Esophagus muscularis mucosa (tissue), 4 donors: ENCODE measurements at regions not wholly inside any gene's neighbourhood (a gene's known extent, or its start where the extent isn't known, plus 50 kb on each side); places are given as distances from the start of the nearest gene placed in this dataset.

ENCODE experiments used
- EP300 ChIP-seq: sonication (generic); formaldehyde crosslinking; IDR thresholded peaks from one replicate; pipeline ENCODE4 v1.6.1; 2017; ENCODE audit warnings: antibody characterized with exemption
- POLR2A ChIP-seq: fragments of 450-650 bp; IDR thresholded peaks from one replicate; pipeline ENCODE4 v1.6.1; 2017; ENCODE audit warnings: antibody characterized with exemption, moderate library complexity, mild to moderate bottlenecking, low read depth
- POLR2AphosphoS5 ChIP-seq, 2 donors: sonication (generic); formaldehyde crosslinking; IDR thresholded peaks; one replicate each; pipeline ENCODE4 v1.6.1; 2017; ENCODE audit warnings: antibody characterized with exemption in 2 of 2
- TF ChIP-seq, protein P1 (sequence below), 3 experiments: fragments of 200-600 bp in 2 of 3; fragments of 450-650 bp in 1 of 3; sonication (generic) in 2 of 3; IDR thresholded peaks; one replicate each; pipeline ENCODE4 v1.5.1; 2017 to 2019; ENCODE audit warnings: antibody characterized with exemption in 3 of 3, mild to moderate bottlenecking in 2 of 3, moderate library complexity in 1 of 3

DNA sequence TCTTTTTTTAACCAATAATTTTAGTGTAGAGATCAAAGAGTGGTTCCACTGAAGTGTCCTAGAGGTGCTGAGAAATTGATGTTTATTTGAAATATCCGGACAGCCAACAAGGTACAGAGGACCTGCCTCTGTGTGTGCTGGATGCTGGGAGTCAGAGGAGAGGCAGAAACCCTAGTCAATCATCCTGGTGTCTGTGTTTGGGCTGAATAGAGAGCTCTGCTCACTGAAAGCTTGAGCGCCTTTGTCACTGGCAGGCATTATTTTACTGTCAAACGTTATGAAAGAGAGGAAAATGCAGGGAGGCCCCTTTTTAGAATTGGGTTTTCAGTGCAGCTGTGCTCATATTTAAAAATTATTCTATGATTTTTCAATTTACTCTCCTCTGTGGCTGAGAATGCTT, 480.3 kb upstream of the TYRP1 start:
- TF ChIP-seq EP300 (no peak), POLR2A (no peak), POLR2AphosphoS5 (IDR thresholded peaks at IDR 0.05) (no peak)
- TF ChIP-seq, protein P1, sequence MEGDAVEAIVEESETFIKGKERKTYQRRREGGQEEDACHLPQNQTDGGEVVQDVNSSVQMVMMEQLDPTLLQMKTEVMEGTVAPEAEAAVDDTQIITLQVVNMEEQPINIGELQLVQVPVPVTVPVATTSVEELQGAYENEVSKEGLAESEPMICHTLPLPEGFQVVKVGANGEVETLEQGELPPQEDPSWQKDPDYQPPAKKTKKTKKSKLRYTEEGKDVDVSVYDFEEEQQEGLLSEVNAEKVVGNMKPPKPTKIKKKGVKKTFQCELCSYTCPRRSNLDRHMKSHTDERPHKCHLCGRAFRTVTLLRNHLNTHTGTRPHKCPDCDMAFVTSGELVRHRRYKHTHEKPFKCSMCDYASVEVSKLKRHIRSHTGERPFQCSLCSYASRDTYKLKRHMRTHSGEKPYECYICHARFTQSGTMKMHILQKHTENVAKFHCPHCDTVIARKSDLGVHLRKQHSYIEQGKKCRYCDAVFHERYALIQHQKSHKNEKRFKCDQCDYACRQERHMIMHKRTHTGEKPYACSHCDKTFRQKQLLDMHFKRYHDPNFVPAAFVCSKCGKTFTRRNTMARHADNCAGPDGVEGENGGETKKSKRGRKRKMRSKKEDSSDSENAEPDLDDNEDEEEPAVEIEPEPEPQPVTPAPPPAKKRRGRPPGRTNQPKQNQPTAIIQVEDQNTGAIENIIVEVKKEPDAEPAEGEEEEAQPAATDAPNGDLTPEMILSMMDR (IDR thresholded peaks at IDR 0.05): no peak
